Astrocyte of the hippocampus (primary cell): ENCODE measurements at regions not wholly inside any gene's neighbourhood (a gene's known extent, or its start where the extent isn't known, plus 50 kb on each side); places are given as distances from the start of the nearest gene placed in this dataset.
"Not testable (repeated sequence)": the region's sequence is repeated elsewhere in the genome, so short reads cannot be mapped to it uniquely, and the experiment has no call there.

Experiments used
- DNase-seq: peaks from one replicate; pipeline ENCODE4 v3.0.0; 2011; ENCODE audit warnings: low read depth, low spot score

GRCh38 chr11:44388828-44389657 lies 79.1 kb upstream of the ALX4 start:
- DNase-seq, result no peak

GRCh38 chr11:44389963-44390605 lies 80.1 kb upstream of the ALX4 start:
- DNase-seq, result no peak

- DNase-seq, result not testable (repeated sequence)
Observed at GRCh38 chr11:44391004-44391403, 81.1 kb upstream of the ALX4 start.

DNA sequence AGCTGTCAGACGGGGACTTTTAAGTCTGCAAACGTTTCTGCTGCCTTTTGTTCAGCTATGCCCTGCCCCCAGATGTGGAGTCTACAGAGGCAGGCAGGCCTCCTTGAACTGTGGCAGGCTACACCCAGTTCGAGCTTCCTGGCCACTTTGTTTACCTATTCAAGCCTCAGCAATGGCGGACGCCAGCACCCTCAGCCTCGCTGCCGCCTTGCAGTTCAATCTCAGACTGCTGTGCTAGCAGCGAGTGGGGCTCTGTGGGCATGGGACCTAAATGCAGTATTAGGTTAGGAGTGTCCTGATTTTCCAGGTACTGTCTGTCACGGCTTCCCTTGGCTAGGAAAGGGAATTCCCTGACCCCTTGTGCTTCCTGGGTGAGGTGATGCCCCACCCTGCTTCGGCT lies 86.8 kb upstream of the ALX4 start:
- DNase-seq, result not testable (repeated sequence)

GRCh38 chr11:44397586-44398178 lies 87.7 kb upstream of the ALX4 start:
- DNase-seq, result no peak

DNA sequence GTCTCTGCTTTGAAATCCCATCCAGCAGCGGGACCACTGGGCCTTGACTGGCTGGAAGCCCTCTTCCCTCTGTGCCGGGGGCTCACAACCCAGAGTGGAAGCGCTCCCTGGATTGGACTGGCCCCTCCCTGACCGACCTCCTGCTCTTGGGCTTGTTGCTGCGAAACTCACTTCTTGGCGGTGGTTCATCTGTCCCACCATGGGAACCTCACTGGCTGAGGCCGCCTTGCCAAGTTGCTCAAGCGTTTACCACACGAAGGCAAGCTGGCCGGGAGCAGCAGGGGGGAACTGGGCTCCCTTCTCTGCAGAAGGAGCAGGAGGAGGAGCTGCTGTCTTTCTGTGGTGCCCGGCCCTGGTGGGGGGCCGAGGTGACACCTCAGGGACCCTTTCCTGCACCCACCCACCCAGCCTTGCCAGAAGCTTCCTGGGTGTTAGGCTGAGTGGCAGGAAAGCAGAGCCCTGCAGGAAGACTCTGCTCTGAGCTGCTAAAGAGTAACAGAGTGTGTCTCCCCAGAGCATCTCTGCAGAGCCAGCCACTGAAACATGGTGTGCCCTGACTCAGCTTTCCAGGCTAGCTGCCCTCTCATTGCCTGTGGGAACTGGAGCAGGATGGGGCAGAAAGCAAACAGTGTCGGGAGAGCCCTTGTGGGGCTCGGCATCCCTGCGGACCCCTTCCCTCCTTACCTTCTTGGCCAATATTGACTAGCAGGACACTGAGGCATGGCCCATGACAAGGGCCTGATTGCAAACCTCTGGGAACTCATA lies 88.5 kb upstream of the ALX4 start:
- DNase-seq, result peak; percentile 4

DNA sequence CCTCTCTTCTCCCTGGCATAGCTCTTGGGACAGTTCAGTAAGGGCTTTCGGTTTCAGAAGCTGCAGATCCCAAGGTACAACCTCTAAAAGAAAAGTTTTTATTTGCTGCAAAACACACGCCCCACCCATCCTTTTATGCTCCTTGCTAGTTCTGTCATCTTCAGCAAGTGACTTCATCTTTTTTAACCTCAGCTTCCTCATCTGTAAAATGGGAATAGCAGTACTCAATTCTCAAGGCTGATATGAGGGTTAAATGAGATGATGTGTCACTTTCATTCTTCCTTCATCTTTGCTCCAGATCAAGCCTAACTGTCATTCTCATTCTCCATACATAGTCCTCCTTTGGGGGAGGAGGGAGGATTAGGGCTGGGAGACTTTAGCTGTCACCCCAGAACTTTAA lies 90.0 kb upstream of the ALX4 start:
- no peak for DNase-seq

GRCh38 chr11:44400431-44400830 lies 90.5 kb upstream of the ALX4 start:
- no peak for DNase-seq

- DNase-seq, result no peak
Observed at GRCh38 chr11:44402466-44403075, 92.6 kb upstream of the ALX4 start.

DNA sequence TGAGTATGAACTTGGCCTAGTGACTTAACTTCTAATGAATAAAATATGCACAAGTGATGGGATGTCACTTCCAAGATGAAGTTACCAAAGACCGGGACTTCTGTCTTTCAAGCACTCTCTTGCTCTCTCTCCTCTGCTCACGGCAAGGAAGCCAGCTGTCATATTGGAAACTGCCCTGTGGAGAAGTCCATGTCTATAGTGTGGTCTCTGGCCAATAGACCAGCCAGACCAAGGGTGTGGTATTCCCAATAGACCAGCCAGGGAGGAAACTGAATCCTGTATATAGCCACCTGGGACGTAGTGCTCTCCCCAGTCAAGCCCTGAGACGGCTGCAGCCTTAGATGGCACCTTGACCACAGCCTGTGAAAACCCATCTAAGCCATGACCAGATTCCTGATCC lies 93.2 kb upstream of the ALX4 start:
- DNase-seq, result no peak

GRCh38 chr11:44403587-44404273 lies 93.8 kb upstream of the ALX4 start:
- DNase-seq, result no peak

DNA sequence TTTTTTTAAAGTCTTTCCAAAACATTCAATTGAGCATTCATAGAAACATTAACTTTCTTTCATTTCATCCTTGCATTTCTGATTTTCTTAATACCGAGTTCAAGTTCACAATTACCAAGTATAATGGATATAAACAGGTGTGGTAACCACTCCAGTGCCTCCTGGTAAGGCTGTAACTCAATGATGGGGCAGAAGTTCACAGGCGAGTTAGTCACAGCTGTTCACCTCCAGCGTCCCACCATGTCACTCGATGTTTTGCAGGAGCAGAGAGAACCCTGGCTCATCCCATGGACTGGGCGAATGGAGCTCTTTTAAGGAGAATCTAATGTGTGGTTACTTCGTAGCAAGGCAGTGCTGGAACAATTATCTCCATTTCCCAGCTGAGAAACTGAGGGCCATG lies 94.4 kb upstream of the ALX4 start:
- no peak for DNase-seq

DNA sequence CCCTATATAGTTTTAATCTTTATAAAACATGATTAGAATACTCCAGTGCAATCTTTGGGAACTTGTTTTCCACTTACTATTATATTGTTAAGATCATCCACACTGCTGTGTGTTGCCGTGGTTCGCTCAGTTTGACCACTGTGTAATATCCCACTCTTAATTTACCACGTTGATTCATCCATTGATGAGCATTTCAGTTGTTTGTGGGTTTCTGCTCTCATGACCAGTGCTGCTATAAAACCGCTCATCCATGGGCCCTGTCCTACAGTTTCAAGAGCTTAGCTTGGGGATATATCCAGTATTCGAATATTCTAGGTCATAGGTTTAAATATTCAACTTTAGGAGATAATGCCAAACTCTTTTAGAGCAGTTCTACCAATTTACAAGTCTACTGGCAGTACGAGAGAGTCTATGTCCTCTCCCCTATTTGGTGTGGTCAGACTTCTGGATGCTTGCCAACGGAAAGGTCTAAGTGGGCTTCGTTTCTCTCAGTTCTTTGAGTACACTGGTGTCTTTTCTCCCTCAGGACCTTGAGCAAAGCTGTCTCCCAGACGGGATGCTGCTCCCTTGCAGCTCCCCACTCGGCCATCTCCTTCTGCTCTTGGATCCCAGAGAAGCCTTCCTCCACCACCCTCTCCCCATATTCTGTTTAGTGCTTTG lies 94.9 kb upstream of the ALX4 start:
- no peak for DNase-seq

GRCh38 chr11:44407211-44407996 lies 97.5 kb upstream of the ALX4 start:
- DNase-seq, result no peak

GRCh38 chr11:44408141-44408540 lies 98.2 kb upstream of the ALX4 start:
- DNase-seq, result no peak

GRCh38 chr11:44408711-44409470 lies 99.0 kb upstream of the ALX4 start:
- no peak for DNase-seq

GRCh38 chr11:44409558-44410236 lies 99.8 kb upstream of the ALX4 start:
- no peak for DNase-seq

DNA sequence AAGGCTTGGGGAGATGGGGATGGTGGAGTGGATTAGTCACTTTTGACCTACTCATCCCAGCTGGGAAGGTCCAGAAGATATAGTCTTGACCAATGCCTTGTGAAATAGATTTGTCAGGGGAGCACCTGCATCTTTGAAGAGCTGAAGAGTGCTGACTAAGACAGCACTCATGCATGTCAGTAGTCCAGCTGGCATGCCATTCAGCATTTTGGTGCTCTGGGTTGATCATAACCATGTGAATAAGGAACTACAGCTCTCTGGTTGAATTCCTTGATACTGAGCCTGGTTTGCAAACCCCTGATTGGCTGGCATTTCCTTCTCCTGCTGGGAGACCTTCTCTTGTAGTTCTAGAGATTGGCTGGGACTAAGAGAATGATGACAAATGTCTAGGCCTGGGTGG lies 106.8 kb upstream of the ALX4 start:
- no peak for DNase-seq
